Astrocyte of the cerebellum (primary cell): ENCODE measurements at regions not wholly inside any gene's neighbourhood (a gene's known extent, or its start where the extent isn't known, plus 50 kb on each side); places are given as distances from the start of the nearest gene placed in this dataset.

Experiments used
- DNase-seq: peaks from one replicate; pipeline ENCODE4 v3.0.0-alpha.2; 2011; ENCODE audit warnings: low read depth
- H3K4me3 ChIP-seq: 2 replicates; pipeline ENCODE4 v1.5.1; 2011; ENCODE audit warnings: mild to moderate bottlenecking, low read depth, low read length, moderate library complexity
- in situ Hi-C: cut with HindIII; loops from 2 replicates; pipeline ENCODE4 v1.10.0; 2017; ENCODE audit warnings: low sequenced_read_pairs
- TF ChIP-seq, protein P1 (sequence below): IDR thresholded peaks from 2 replicates; pipeline ENCODE4 v1.5.1; 2012; ENCODE audit warnings: low read length, low read depth, moderate library complexity, mild to moderate bottlenecking; ENCODE audit errors: missing control alignments

DNA sequence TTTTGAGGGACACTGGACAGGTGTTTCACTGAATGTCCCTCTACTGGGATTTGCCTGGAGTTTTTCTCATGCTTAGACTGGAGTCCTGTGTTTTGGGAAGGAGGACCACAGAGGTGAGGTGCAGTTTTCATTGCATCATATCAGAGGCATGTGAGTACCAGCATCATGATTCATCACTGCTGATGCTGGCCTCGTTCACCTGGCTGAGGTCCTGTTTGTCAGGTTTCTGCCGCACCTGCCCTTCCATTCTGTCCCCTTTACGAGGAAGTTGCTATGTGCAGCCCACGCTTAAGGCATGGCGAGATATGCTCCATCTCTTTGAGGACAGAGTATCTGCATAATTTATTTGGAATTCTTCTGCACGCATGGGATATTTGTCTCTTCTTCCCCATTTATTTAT, 162.1 kb downstream of the TENT4A start:
- TF ChIP-seq, protein P1, sequence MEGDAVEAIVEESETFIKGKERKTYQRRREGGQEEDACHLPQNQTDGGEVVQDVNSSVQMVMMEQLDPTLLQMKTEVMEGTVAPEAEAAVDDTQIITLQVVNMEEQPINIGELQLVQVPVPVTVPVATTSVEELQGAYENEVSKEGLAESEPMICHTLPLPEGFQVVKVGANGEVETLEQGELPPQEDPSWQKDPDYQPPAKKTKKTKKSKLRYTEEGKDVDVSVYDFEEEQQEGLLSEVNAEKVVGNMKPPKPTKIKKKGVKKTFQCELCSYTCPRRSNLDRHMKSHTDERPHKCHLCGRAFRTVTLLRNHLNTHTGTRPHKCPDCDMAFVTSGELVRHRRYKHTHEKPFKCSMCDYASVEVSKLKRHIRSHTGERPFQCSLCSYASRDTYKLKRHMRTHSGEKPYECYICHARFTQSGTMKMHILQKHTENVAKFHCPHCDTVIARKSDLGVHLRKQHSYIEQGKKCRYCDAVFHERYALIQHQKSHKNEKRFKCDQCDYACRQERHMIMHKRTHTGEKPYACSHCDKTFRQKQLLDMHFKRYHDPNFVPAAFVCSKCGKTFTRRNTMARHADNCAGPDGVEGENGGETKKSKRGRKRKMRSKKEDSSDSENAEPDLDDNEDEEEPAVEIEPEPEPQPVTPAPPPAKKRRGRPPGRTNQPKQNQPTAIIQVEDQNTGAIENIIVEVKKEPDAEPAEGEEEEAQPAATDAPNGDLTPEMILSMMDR: no peak
- no peak for DNase-seq
- in situ Hi-C loops: no loop called here
- no peak overlapping the region for H3K4me3 ChIP-seq

DNA sequence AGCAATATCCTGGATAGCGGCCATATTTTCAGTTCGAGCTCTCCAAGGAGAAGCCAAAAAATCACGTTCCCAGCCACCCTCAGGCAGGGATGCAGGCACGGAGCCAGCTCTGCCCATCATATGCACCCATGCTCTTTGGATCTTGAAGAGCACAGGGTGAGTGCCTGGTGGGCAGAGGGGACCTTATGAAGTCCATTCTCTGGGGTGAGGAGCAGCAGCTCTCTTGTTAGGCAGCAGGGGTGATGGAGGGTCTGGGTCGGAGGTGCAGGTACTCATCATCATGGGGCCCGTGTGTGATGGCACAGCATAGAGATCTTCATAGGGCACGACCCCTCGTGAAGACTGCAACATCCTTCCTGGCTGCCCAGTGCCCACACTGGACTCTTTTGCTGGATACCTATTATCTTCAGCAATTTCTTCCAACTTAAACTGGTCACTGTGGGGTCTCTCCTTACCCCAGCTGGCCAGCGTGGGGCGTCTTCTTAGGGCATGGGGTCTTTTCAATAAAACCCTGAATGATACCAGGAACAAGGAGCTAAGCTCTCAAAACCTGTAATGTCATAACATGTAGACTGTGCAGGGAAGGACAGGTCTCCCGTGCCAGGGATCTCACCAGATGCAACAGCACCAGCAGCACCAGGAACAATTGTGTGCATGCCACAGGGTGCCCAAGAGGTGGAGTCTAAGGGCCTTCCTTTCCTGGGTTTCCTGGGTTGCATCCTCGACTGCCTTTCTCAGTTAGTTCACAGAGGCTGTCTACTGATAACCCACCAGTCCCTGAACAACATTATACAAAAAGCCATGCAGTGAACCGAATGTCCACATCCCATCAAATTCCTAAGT, 165.0 kb downstream of the TENT4A start:
- in situ Hi-C loops: no loop called here

DNA sequence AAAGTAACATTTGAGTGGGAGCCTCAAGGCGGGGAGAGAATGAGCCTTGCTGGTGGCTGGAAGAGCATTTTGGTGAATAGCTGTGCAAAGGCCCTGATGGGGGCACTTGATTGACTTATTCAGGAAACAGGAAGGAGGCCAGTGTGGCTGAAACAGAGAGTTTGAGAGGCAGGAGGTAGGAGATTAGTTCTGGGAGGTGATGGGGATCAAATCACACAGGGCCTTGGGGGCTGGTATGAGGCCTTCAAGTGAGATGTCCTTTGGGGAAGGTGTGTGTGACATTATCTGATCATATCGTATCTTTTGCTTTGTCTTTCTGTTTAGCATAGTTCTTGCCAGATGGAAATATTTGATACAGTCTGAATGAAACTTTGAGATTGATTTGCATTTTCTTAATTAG, 172.3 kb downstream of the TENT4A start:
- in situ Hi-C loops: no loop called here
- no peak overlapping the region for H3K4me3 ChIP-seq
- TF ChIP-seq, protein P1: no peak
- no peak for DNase-seq

More for the DNA sequence above, 165.0 kb downstream of the TENT4A start:
- no peak for DNase-seq
- no peak overlapping the region for H3K4me3 ChIP-seq
- TF ChIP-seq, protein P1: no peak

DNA sequence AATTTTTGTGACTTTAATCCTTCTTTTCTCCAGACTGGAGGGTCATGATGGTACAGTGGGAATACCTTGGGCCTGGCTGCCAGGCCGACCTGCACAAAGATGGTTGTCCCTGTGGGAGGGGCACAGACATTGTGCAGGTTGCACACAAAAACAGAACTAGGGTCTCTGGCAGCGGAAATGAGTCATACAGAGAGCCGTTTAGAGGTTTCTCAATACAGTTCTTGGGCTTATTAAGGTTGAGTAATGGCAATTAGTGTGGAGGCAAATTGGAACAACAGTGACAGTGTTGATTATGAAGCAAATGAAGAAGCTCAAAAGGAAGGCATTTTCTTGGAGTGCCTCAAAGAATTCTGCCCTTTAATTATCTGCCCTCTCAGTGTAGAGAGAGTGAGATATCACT, 173.6 kb downstream of the TENT4A start:
- TF ChIP-seq, protein P1: no peak
- no peak overlapping the region for H3K4me3 ChIP-seq
- no peak for DNase-seq
- in situ Hi-C loops: no loop called here

DNA sequence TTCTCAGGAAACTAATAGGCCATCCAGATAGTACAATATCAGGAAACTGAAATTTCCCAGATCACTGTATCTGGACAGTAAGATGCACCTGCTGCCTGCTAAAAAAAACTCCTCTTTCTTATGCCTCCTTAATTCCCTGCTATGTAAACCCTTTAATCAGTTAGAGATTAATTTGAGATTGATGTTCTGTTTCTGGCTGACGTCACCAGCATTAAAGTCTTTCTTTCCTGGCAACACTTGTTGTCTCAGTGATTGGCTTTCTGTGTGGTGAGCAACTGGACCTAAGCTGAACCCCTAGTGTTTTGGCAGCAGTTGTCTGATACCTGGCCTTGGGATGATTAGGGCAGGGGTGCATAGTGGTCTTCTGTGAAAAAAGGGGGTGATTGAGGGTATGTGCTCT, 175.8 kb downstream of the TENT4A start:
- TF ChIP-seq, protein P1: no peak
- in situ Hi-C loops: no loop called here
- DNase-seq: no peak

DNA sequence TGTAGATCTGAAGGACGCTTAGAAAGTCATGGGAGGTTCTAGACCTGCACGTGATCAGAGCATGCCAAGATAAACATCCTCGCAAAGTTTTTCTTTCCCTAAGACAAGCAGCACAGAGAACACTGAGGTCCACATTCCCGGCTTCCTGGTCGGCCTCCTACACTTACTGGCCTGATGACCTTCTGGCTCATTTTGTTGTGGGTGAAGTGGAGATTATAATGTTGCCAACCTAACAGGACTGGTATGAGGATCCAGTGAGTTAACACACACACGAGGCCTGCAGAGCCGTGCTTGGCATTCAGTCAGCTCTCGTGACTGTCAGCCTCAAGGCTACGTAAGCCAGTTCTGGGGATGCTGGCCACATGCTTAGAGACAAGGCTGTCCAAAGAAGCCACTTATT, 186.0 kb downstream of the TENT4A start:
- TF ChIP-seq, protein P1: no peak
- in situ Hi-C loops: no loop called here
- no peak for DNase-seq
- no peak overlapping the region for H3K4me3 ChIP-seq

More for the DNA sequence above, 175.8 kb downstream of the TENT4A start:
- no peak overlapping the region for H3K4me3 ChIP-seq
